ENCODE measurements at regions not wholly inside any gene's neighbourhood (a gene's known extent, or its start where the extent isn't known, plus 50 kb on each side); places are given as distances from the start of the nearest gene placed in this dataset.

DNA sequence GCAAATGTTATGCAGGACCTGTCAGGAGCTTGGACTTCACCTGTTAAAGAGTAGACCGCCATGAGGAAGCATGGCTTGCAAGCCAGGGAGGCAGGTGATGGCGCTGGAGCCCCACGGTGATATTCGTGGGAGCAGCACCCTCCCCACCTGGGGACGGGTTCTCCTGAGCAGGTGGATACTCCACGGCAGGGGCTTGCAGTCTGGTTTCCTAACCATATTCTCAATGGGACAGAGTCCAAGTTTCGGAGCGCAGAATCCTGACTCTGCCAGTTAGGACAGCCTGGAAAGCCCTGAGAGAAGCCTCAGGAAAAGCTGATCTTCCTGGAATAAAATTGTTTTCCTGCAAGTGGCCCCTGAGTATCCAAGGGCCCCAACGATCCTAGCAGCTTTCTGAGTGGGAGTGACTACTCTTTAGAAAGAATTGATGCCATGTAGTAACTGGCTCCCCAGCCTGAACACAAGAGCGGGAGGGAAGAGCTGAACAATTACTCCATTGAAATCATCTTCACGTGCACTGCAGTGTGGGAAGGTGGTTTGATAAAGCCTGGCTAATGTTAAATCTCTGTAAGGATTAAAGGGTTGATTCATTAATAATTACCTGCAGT, 146.3 kb upstream of the RAB4A start:
- no peak for TF ChIP-seq CTCF (IDR thresholded peaks at IDR 0.05)
- WGBS (ENCODE audit: insufficient coverage) = 84% methylated on average over 11 of the region's 11 CpGs
- peaks cover 23% of the 10 kb centered on the region for H3K4me1 ChIP-seq (ENCODE audit: control insufficient read depth, insufficient read depth, low read length)
- Mint-ChIP-seq H3K4me3 (no peak overlapping the region), H3K9me3 (no peaks in the 10 kb centered on the region), H3K4me1 (peaks cover 24 to 25% of the 10 kb centered on the region in 2 donors), H3K36me3 (no peaks in the 10 kb centered on the region), H3K27ac (no peak overlapping the region), H3K27me3 (ENCODE audit: low read depth in 2 of 2) (peaks cover 10 to 20% of the 10 kb centered on the region in 2 donors)
- intact Hi-C loops (cut with micrococcal nuclease) = no loop called here
- peaks cover under 1% of the 10 kb centered on the region for H3K27me3 ChIP-seq (ENCODE audit: control insufficient read depth, insufficient read depth, low read length)
- H3K9me3 ChIP-seq (ENCODE audit: control insufficient read depth, insufficient read depth, low read length) = peaks cover 1% of the 10 kb centered on the region
- no peak overlapping the region for H3K4me3 ChIP-seq (ENCODE audit: low read length)
- no peaks in the 10 kb centered on the region for H3K36me3 ChIP-seq (ENCODE audit: control insufficient read depth, insufficient read depth, low read length)
- DNase-seq (no peak), ATAC-seq (no peak)
- H3K27ac ChIP-seq (ENCODE audit: low read length) = no peak overlapping the region

GRCh38 chr1:229127301-229127700, 143.6 kb upstream of the RAB4A start:
- Mint-ChIP-seq H3K27ac (peak overlapping the region in 1 of 2 donors; percentile 54), H3K36me3 (no peaks in the 10 kb centered on the region), H3K27me3 (ENCODE audit: low read depth in 2 of 2) (peaks cover 15 to 17% of the 10 kb centered on the region in 2 donors), H3K4me3 (no peak overlapping the region), H3K4me1 (peaks cover 50 to 51% of the 10 kb centered on the region in 2 donors), H3K9me3 (no peaks in the 10 kb centered on the region)
- H3K9me3 ChIP-seq (ENCODE audit: control insufficient read depth, insufficient read depth, low read length) = no peaks in the 10 kb centered on the region
- H3K4me1 ChIP-seq (ENCODE audit: control insufficient read depth, insufficient read depth, low read length) = peaks cover 49% of the 10 kb centered on the region
- 30% methylated on average over 2 of the region's 2 CpGs for WGBS (ENCODE audit: insufficient coverage)
- H3K27me3 ChIP-seq (ENCODE audit: control insufficient read depth, insufficient read depth, low read length) = peaks cover 4% of the 10 kb centered on the region
- no peak overlapping the region for H3K4me3 ChIP-seq (ENCODE audit: low read length)
- DNase-seq = peak in 1 of 2 donors; percentile 42
- H3K36me3 ChIP-seq (ENCODE audit: control insufficient read depth, insufficient read depth, low read length) = no peaks in the 10 kb centered on the region
- peak in 1 of 3 donors; percentile 42 for ATAC-seq
- no peak for TF ChIP-seq CTCF (IDR thresholded peaks at IDR 0.05)
- intact Hi-C loops (cut with micrococcal nuclease) = no loop called here
- no peak overlapping the region for H3K27ac ChIP-seq (ENCODE audit: low read length)

GRCh38 chr1:229128066-229128608, 142.8 kb upstream of the RAB4A start:
- ATAC-seq (no peak), DNase-seq (no peak)
- H3K36me3 Mint-ChIP-seq = no peaks in the 10 kb centered on the region
- no peak overlapping the region for H3K27ac ChIP-seq (ENCODE audit: low read length)
- H3K27me3 Mint-ChIP-seq (ENCODE audit: low read depth in 2 of 2) = peaks cover 12 to 13% of the 10 kb centered on the region in 2 donors
- peaks cover 4% of the 10 kb centered on the region for H3K27me3 ChIP-seq (ENCODE audit: control insufficient read depth, insufficient read depth, low read length)
- peaks cover 51% of the 10 kb centered on the region for H3K4me1 ChIP-seq (ENCODE audit: control insufficient read depth, insufficient read depth, low read length)
- no peaks in the 10 kb centered on the region for H3K36me3 ChIP-seq (ENCODE audit: control insufficient read depth, insufficient read depth, low read length)
- no peak overlapping the region for H3K4me3 Mint-ChIP-seq
- no peak overlapping the region for H3K27ac Mint-ChIP-seq
- no peaks in the 10 kb centered on the region for H3K9me3 Mint-ChIP-seq
- H3K4me1 Mint-ChIP-seq = peaks cover 51 to 53% of the 10 kb centered on the region in 2 donors
- TF ChIP-seq CTCF (IDR thresholded peaks at IDR 0.05) = no peak
- intact Hi-C loops (cut with micrococcal nuclease) = no loop called here
- H3K9me3 ChIP-seq (ENCODE audit: control insufficient read depth, insufficient read depth, low read length) = no peaks in the 10 kb centered on the region
- WGBS (ENCODE audit: insufficient coverage) = 94% methylated on average over 4 of the region's 7 CpGs
- no peak overlapping the region for H3K4me3 ChIP-seq (ENCODE audit: low read length)
